Suprapubic skin (tissue), 4 donors: ENCODE measurements at regions not wholly inside any gene's neighbourhood (a gene's known extent, or its start where the extent isn't known, plus 50 kb on each side); places are given as distances from the start of the nearest gene placed in this dataset.

ENCODE experiments used
- DNase-seq, 2 donors: peaks; one replicate each; pipeline ENCODE4 v3.0.0-alpha.2; 2019; ENCODE audit warnings: low spot score in 2 of 2
- H3K27ac ChIP-seq: fragments of 200-600 bp; sonication (generic); one replicate; pipeline ENCODE4 v1.5.1; 2019
- H3K27me3 ChIP-seq: fragments of 200-600 bp; sonication (generic); one replicate; pipeline ENCODE4 v1.5.1; 2019
- H3K36me3 ChIP-seq: fragments of 200-600 bp; sonication (generic); one replicate; pipeline ENCODE4 v1.5.1; 2019
- H3K4me1 ChIP-seq: fragments of 200-600 bp; sonication (generic); one replicate; pipeline ENCODE4 v1.5.1; 2019
- H3K4me3 ChIP-seq: fragments of 200-600 bp; sonication (generic); one replicate; pipeline ENCODE4 v1.5.1; 2019; ENCODE audit warnings: mild to moderate bottlenecking
- H3K9me3 ChIP-seq: fragments of 200-600 bp; sonication (generic); one replicate; pipeline ENCODE4 v1.5.1; 2019
- EP300 ChIP-seq: sonication (generic); formaldehyde crosslinking; IDR thresholded peaks from one replicate; pipeline ENCODE4 v1.6.1; 2017; ENCODE audit warnings: antibody characterized with exemption
- POLR2A ChIP-seq, 2 donors: fragments of 450-650 bp; IDR thresholded peaks; one replicate each; pipeline ENCODE4 v1.6.1; 2017; ENCODE audit warnings: antibody characterized with exemption in 2 of 2, mild to moderate bottlenecking in 2 of 2, moderate library complexity in 2 of 2
- POLR2AphosphoS5 ChIP-seq, 3 donors: sonication (generic); formaldehyde crosslinking; IDR thresholded peaks; one replicate each; pipeline ENCODE4 v1.6.1; 2017; ENCODE audit warnings: antibody characterized with exemption in 3 of 3
- WGBS: methylation state at CpG from one replicate; pipeline ENCODE4 v1.1.5; 2018; 5-methylcytosine and 5-hydroxymethylcytosine counted together
- TF ChIP-seq, protein P1 (sequence below), 2 donors: fragments of 200-600 bp in 1 of 2; fragments of 450-650 bp in 1 of 2; sonication (generic) in 1 of 2; IDR thresholded peaks; one replicate each; pipeline ENCODE4 v1.5.1; 2016 to 2019; ENCODE audit warnings: antibody characterized with exemption in 2 of 2, mild to moderate bottlenecking in 1 of 2, moderate library complexity in 1 of 2

- H3K4me1 ChIP-seq = peaks cover 12% of the 10 kb centered on the region
- no peak for DNase-seq
- H3K4me3 ChIP-seq = no peak overlapping the region
- 88% methylated on average over 5 of the region's 5 CpGs for WGBS
- H3K27me3 ChIP-seq = no peaks in the 10 kb centered on the region
- no peak overlapping the region for H3K27ac ChIP-seq
- H3K36me3 ChIP-seq = no peaks in the 10 kb centered on the region
- no peak for TF ChIP-seq POLR2A (IDR thresholded peaks at IDR 0.05)
- no peak for TF ChIP-seq POLR2AphosphoS5 (IDR thresholded peaks at IDR 0.05)
- TF ChIP-seq, protein P1, sequence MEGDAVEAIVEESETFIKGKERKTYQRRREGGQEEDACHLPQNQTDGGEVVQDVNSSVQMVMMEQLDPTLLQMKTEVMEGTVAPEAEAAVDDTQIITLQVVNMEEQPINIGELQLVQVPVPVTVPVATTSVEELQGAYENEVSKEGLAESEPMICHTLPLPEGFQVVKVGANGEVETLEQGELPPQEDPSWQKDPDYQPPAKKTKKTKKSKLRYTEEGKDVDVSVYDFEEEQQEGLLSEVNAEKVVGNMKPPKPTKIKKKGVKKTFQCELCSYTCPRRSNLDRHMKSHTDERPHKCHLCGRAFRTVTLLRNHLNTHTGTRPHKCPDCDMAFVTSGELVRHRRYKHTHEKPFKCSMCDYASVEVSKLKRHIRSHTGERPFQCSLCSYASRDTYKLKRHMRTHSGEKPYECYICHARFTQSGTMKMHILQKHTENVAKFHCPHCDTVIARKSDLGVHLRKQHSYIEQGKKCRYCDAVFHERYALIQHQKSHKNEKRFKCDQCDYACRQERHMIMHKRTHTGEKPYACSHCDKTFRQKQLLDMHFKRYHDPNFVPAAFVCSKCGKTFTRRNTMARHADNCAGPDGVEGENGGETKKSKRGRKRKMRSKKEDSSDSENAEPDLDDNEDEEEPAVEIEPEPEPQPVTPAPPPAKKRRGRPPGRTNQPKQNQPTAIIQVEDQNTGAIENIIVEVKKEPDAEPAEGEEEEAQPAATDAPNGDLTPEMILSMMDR (IDR thresholded peaks at IDR 0.05) = no peak
- no peak for TF ChIP-seq EP300
- no peaks in the 10 kb centered on the region for H3K9me3 ChIP-seq
These were observed 55.9 kb upstream of the BCL6 start for GRCh38 chr3:187801152-187801551.

GRCh38 chr3:187802203-187802927, 57.1 kb upstream of the BCL6 start:
- no peak overlapping the region for H3K27ac ChIP-seq
- DNase-seq = no peak
- WGBS = 95% methylated on average over 7 of the region's 7 CpGs
- TF ChIP-seq, protein P1 (IDR thresholded peaks at IDR 0.05) = no peak
- TF ChIP-seq EP300 = no peak
- no peak for TF ChIP-seq POLR2AphosphoS5 (IDR thresholded peaks at IDR 0.05)
- no peak for TF ChIP-seq POLR2A (IDR thresholded peaks at IDR 0.05)
- peaks cover 18% of the 10 kb centered on the region for H3K4me1 ChIP-seq
- no peaks in the 10 kb centered on the region for H3K9me3 ChIP-seq
- no peaks in the 10 kb centered on the region for H3K27me3 ChIP-seq
- no peak overlapping the region for H3K4me3 ChIP-seq
- no peaks in the 10 kb centered on the region for H3K36me3 ChIP-seq

- 87% methylated on average over 9 of the region's 9 CpGs for WGBS
- no peaks in the 10 kb centered on the region for H3K27me3 ChIP-seq
- H3K36me3 ChIP-seq = no peaks in the 10 kb centered on the region
These were observed 57.6 kb upstream of the BCL6 start for GRCh38 chr3:187802928-187803259.

GRCh38 chr3:187804120-187804744, 59.0 kb upstream of the BCL6 start:
- H3K9me3 ChIP-seq = no peaks in the 10 kb centered on the region
- no peak overlapping the region for H3K4me3 ChIP-seq
- TF ChIP-seq POLR2AphosphoS5 (IDR thresholded peaks at IDR 0.05) (no peak), POLR2A (IDR thresholded peaks at IDR 0.05) (no peak), EP300 (no peak)
- TF ChIP-seq, protein P1 (IDR thresholded peaks at IDR 0.05) = no peak
- DNase-seq = no peak
- no peak overlapping the region for H3K27ac ChIP-seq
- H3K4me1 ChIP-seq = peaks cover 37% of the 10 kb centered on the region
- no peaks in the 10 kb centered on the region for H3K27me3 ChIP-seq
- no peaks in the 10 kb centered on the region for H3K36me3 ChIP-seq
- 72% methylated on average over 11 of the region's 11 CpGs for WGBS

More at GRCh38 chr3:187802928-187803259, 57.6 kb upstream of the BCL6 start:
- Histone ChIP-seq H3K4me1 (peaks cover 23% of the 10 kb centered on the region), H3K4me3 (no peak overlapping the region), H3K9me3 (no peaks in the 10 kb centered on the region), H3K27ac (no peak overlapping the region)
- no peak for DNase-seq
- TF ChIP-seq POLR2A (IDR thresholded peaks at IDR 0.05) = no peak
- TF ChIP-seq, protein P1 (IDR thresholded peaks at IDR 0.05) = no peak
- TF ChIP-seq EP300 = no peak
- TF ChIP-seq POLR2AphosphoS5 (IDR thresholded peaks at IDR 0.05) = no peak

GRCh38 chr3:187804745-187805121, 59.5 kb upstream of the BCL6 start:
- Histone ChIP-seq H3K36me3 (no peaks in the 10 kb centered on the region), H3K4me3 (no peak overlapping the region), H3K27me3 (no peaks in the 10 kb centered on the region), H3K27ac (no peak overlapping the region), H3K9me3 (no peaks in the 10 kb centered on the region), H3K4me1 (peaks cover 42% of the 10 kb centered on the region)
- 81% methylated on average over 7 of the region's 7 CpGs for WGBS
- TF ChIP-seq POLR2AphosphoS5 (IDR thresholded peaks at IDR 0.05) (no peak), EP300 (no peak), POLR2A (IDR thresholded peaks at IDR 0.05) (no peak)
- TF ChIP-seq, protein P1 (IDR thresholded peaks at IDR 0.05) = no peak
- no peak for DNase-seq
